SK-N-SH treated with all-trans-retinoic acid at 6 μM for 48 hours (cell line): ENCODE measurements at regions not wholly inside any gene's neighbourhood (a gene's known extent, or its start where the extent isn't known, plus 50 kb on each side); places are given as distances from the start of the nearest gene placed in this dataset.

ENCODE experiments used
- CSRNP3 ChIP-seq: fragments of 250-450 bp; sonication (Bioruptor Pico); IDR thresholded peaks from 2 replicates; pipeline ENCODE4 v1.5.1; 2021; ENCODE audit warnings: mild to moderate bottlenecking, moderate library complexity
- RARB ChIP-seq: fragments of 250-450 bp; sonication (Bioruptor Pico); IDR thresholded peaks from 2 replicates; pipeline ENCODE4 v1.8.0; 2021; ENCODE audit warnings: mild to moderate bottlenecking, moderate library complexity
- ZNF565 ChIP-seq: fragments of 450-650 bp; formaldehyde crosslinking; conservative IDR thresholded peaks from 2 replicates; pipeline ENCODE4 v1.5.0; 2020; ENCODE audit warnings: low read depth, mild to moderate bottlenecking, moderate library complexity

- TF ChIP-seq ZNF565 (no peak), CSRNP3 (CRISPR knock-in tag) (no peak), RARB (CRISPR knock-in tag) (no peak)
These were observed 161.2 kb downstream of the SNX18 start for GRCh38 chr5:54678737-54679136.
